ENCODE measurements at regions not wholly inside any gene's neighbourhood (a gene's known extent, or its start where the extent isn't known, plus 50 kb on each side); places are given as distances from the start of the nearest gene placed in this dataset.

DNA sequence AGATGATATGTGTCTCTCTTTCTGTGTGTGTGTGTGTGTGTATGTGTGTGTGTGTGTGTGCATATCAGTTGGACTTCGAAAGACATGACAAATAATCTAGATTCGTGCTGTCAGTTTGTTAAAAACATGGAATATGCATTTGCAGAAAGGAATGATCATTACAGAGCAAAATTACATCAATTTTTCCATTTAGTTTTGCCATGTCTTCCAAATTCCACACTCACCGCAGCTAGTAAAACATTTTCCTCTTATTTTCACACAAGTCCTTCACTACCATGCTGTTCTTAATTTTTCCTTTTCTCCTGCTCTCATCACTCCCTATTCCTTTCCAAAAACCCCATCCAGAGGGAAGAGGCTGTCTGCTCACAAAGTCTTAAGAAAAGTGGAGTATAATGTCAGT is 1191.4 kb upstream of the SLC39A10 start:
- TF ChIP-seq, protein P1, sequence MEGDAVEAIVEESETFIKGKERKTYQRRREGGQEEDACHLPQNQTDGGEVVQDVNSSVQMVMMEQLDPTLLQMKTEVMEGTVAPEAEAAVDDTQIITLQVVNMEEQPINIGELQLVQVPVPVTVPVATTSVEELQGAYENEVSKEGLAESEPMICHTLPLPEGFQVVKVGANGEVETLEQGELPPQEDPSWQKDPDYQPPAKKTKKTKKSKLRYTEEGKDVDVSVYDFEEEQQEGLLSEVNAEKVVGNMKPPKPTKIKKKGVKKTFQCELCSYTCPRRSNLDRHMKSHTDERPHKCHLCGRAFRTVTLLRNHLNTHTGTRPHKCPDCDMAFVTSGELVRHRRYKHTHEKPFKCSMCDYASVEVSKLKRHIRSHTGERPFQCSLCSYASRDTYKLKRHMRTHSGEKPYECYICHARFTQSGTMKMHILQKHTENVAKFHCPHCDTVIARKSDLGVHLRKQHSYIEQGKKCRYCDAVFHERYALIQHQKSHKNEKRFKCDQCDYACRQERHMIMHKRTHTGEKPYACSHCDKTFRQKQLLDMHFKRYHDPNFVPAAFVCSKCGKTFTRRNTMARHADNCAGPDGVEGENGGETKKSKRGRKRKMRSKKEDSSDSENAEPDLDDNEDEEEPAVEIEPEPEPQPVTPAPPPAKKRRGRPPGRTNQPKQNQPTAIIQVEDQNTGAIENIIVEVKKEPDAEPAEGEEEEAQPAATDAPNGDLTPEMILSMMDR (IDR thresholded peaks at IDR 0.05), result no peak
- no peak for TF ChIP-seq POLR2A (IDR thresholded peaks at IDR 0.05)
